ENCODE measurements at regions not wholly inside any gene's neighbourhood (a gene's known extent, or its start where the extent isn't known, plus 50 kb on each side); places are given as distances from the start of the nearest gene placed in this dataset.

- peak; percentile 26 for DNase-seq (ENCODE audit: low read depth)
Measured at GRCh38 chr12:107225635-107226034, 132.3 kb upstream of the CRY1 start.

- DNase-seq (ENCODE audit: low read depth) = no peak
Measured at GRCh38 chr12:107226126-107226525, 132.8 kb upstream of the CRY1 start.

GRCh38 chr12:107228076-107228475 is 134.7 kb upstream of the CRY1 start:
- DNase-seq (ENCODE audit: low read depth) = no peak

DNA sequence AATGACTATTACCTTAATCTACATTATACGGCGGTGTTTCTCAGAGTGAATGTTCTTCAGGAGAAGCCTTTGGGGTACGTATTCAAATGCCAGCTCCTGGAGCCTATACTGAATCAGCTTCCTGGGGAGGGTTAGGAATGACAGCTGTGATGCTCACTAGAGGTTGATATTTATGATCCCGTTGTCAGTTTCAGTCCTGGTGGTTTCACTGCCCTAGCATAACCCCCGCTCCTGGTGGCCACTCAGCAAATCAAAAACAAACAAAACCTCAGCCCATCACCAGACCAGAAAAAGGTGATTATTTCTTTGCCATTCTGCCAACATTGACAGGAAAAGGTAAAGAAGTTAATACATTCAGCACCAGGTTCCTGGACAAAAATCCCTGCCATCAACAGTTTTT is 136.5 kb upstream of the CRY1 start:
- no peak for DNase-seq (ENCODE audit: low read depth)

GRCh38 chr12:107231303-107231702 is 138.0 kb upstream of the CRY1 start:
- DNase-seq (ENCODE audit: low read depth) = no peak

GRCh38 chr12:107233551-107233950 is 140.2 kb upstream of the CRY1 start:
- DNase-seq (ENCODE audit: low read depth) = no peak

DNA sequence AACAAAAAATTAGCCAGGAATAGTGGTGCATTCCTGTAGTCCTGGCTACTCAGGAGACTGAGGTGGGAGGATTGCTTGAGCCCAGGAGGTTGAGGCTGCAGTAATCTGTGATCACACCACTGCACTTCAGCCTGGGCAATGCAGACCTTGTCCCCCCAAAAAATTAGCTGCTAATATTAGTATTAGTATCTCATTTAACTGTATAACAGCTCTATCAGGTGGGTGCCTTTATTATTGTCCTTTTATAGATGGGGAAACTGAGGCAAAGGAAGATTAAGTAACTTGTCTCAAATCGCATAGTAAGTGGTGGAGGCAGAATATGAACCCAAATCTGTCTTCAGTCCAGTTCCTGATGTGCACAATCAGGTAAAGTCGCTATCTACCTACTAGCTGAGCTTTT is 142.3 kb upstream of the CRY1 start:
- DNase-seq (ENCODE audit: low read depth) = no peak

DNA sequence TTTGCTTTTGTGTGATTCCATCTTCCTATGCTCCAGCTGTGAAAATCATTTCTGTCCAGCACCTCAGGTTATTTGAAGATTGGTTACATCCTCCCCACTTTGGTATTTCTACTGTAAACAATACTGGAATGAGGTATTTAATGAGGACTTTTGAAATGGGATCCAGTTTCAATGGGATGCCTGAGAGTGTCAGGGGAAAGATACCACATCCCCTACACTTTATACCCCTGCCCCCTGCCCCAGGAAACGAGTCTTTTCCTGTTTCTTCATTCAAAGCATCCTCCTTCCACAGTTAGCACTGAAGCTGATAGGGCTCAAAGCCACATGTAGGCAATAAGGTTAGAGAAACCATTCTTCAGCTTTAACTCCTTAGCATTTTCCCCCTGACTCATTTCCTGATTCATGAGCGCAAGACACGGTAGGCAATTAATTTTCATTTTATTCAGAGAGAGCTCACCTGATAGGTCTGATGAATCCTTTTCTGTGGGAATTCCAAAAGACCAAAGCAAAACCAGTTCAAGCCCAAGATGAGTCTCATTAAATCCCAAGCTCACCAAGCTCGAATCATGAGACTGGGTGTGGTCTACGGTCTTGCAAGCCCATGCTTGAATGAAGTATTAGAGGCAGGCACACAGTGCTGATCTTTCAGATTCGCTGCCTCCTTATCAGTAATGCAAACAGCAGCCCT is 143.6 kb upstream of the CRY1 start:
- DNase-seq (ENCODE audit: low read depth) = peak; percentile 20

- DNase-seq (ENCODE audit: low read depth) = peak; percentile 3
Measured at GRCh38 chr12:107238296-107238695, 144.9 kb upstream of the CRY1 start.

- DNase-seq (ENCODE audit: low read depth) = no peak
Measured at GRCh38 chr12:107241411-107241810, 148.1 kb upstream of the CRY1 start.

DNA sequence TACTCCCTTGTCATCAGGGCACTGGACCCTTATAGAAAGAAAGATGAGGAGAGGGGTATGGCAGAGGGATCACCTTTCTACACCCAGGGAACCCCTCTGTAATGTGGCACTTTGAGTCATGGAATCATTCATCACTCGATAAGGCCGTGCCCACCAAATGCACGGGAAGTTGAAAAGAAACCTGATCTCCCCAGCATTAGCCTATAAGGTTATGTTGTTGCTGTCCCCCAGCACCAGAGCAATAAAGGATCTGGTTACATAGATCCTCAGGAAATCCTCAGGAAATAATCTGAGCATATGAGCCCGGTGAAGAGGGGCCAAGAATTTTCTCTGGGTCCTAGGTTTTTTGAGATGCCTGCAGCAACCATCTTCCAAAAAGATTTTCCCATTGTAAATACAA is 148.8 kb upstream of the CRY1 start:
- DNase-seq (ENCODE audit: low read depth) = no peak

- DNase-seq (ENCODE audit: low read depth) = no peak
Measured at GRCh38 chr12:107243341-107243740, 150.0 kb upstream of the CRY1 start.

GRCh38 chr12:107244584-107244983 is 151.2 kb upstream of the CRY1 start:
- no peak for DNase-seq (ENCODE audit: low read depth)

DNA sequence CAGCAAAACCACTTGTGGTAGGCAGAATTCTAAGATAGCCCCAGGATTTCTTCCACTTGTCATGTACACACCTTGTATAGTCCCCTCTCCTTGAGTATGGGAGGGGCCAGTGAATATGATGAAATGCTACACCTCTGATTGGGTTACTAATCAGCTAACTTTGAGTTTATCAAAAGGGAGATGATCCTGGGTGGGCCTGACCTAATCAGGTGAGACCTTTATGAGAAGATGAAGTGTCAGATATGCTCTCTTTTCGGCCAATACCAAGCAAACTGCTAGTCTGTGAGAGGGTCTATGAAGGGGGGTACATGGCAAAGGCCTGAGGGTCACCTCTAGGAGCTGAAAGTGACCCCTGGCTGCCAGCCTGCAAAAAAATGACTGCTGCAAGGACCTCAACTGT is 154.3 kb upstream of the CRY1 start:
- no peak for DNase-seq (ENCODE audit: low read depth)

DNA sequence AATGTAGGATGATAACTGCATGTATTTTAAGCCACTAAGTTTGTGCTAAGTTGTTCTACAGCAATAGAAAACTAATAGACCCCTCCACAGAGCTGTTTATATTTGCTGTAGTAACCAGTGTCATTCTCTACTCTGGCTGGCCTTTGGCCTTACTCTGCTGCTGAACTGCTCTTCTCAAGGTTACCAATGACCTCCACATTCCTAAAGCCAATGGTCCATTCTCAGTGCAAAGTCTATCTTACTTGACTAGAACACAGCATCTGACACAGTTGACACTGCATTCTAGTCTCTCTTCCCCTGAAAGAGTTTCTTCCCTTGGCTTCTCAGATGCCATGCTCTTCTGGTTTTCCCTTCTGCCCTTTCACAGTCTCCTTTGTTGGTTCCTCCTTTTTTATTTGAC is 154.8 kb upstream of the CRY1 start:
- DNase-seq (ENCODE audit: low read depth) = no peak

DNA sequence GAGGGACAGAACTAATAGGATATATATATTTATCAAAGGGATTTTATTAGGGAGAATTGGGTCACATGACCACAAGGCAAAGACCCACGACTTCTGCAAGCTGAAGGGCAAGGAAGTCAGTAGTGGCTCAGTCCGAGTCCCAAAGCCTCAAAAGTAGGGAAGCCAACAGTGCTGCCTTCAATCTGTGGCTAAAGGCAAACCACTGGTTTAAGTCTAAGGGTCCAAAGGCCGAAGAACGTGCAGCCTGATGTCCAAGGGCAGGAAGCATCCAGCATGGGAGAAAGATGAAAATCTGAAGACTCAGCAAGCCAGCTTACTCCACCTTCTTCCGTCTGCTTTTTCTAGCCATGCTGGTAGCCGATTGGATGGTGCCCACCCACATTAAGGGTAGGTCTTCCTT is 157.9 kb upstream of the CRY1 start:
- no peak for DNase-seq (ENCODE audit: low read depth)

DNA sequence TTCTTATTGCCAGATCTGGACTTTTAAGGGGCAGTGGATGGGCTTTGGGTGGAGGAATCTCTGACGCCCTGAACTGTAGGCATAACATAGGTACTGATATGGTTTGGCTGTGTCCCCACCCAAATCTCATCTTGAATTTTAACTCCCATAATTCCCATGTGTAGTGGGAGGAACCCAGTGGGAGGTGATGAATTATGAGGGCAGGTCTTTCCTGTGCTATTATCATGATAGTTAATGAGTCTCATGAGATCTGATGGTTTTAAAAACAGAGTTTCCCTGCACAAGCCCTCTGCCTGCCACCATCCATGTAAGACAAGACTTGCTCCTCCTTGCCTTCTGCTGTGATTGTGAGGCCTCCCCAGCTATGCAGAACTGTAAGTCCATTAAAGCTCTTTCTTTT is 160.0 kb upstream of the CRY1 start:
- DNase-seq (ENCODE audit: low read depth) = no peak

DNA sequence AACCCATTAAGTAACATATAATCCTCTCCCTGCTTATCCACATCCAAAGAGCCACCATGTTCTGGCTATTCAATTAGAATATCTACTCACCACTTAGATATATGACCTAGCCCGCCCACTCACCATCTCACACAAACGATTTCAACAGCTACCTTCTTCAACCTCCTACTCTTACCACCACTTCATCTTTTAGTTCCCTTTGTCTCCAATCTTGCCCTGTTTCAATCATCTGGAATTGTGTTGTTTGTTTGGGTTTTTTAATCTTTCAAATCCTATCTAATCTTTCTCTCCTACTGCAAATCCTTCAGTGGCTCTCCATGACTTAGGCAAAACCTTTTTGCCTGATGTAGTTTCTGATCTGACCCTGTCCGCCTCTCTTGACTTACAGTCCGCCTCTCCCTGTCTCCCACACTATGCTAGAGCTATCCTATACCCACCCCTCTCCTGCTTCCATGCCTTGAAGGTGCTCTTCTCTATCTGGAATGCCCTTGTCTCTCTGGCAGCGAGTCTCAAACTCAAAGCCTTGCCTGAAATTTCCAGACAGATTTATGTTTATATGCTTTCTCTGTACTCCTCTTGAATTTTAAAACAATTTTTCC is 161.0 kb upstream of the CRY1 start:
- no peak for DNase-seq (ENCODE audit: low read depth)

GRCh38 chr12:107258780-107259179 is 165.4 kb upstream of the CRY1 start:
- DNase-seq (ENCODE audit: low read depth) = no peak

DNA sequence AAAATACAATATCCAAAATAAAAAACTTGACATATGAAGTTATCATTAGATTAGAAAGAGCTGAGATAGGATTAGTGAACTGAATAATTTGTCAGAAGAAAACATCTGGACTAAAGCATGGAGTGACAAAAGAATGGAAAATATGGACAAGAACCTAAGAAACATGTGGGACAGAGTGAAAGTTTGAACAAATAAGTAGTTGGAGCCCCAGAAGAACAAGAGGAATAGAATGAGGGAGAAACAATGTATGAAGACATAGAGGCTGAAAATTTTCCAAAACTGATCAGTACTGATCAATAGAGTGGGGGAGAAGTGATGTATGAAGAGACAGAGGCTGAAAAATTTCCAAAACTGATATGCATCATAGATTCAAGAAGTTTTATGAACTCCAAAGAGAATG is 170.6 kb upstream of the CRY1 start:
- no peak for DNase-seq (ENCODE audit: low read depth)

- DNase-seq (ENCODE audit: low read depth) = no peak
Measured at GRCh38 chr12:107264667-107265066, 171.3 kb upstream of the CRY1 start.

DNA sequence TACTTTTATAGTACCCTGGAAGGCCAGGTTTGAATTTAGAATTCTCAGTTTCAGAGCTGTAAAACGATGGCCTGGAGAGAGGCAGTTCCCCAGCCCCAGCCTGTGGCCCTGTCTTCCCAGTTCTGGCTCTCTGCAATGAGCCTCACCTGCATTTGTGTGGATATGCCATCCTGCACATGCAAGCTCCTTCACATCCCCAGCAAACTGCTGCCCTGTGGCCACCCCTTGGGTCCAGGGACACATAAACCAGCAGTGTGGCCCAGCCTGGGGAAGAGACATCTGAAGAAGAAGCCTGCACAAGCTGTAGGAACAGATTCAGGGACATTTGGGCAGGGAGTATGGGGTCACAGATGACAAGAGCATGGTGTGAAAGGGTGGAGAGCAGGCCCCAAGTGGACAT is 174.3 kb upstream of the CRY1 start:
- DNase-seq (ENCODE audit: low read depth) = no peak

DNA sequence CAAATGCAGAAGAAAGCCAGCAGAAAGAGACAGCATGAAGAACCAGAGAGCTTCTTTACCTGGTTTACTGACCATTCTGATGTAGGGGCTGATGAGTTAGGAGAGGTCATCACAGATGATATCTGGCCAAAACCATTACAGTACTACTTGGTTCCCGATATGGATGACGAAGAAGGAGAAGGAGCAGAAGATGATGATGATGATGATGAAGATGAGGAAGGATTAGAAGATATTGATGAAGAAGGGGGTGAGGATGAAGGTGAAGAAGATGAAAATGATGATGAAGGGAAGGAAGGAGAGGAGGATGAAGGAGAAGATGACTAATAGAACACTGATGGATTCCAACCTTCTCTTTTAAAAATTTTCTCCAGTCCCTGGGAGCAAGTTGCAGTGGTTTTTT is 178.2 kb upstream of the CRY1 start:
- no peak for DNase-seq (ENCODE audit: low read depth)

GRCh38 chr12:107275530-107275929 is 182.2 kb upstream of the CRY1 start:
- DNase-seq (ENCODE audit: low read depth) = no peak
